GM18907 (cell line): ENCODE measurements at regions not wholly inside any gene's neighbourhood (a gene's known extent, or its start where the extent isn't known, plus 50 kb on each side); places are given as distances from the start of the nearest gene placed in this dataset.

Experiments used
- ATAC-seq: cut with Tn5 transposase; IDR thresholded peaks from one replicate; pipeline ENCODE4 v1.9.1; 2021; ENCODE audit warnings: mild to moderate bottlenecking, moderate library complexity; ENCODE audit not compliant: unreplicated experiment

DNA sequence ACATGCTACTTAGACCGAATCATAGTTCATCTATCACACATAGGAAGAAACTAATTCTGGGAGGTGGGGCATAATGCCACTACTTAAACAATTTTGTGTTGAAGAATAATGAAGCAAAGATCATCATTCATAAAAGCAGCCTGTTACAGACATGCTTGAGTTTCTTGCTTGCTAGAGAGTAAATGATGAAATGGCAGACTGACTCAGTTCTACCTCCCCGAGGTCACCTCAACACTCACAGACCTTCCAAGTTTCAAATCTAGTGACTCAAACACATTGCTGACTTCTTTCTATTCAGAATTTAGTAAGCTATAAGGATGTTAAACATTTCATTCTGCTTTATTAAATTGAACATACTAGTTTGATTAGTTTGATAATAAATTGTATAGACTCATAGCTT is 636.5 kb upstream of the FRG1 start:
- no peak for ATAC-seq

DNA sequence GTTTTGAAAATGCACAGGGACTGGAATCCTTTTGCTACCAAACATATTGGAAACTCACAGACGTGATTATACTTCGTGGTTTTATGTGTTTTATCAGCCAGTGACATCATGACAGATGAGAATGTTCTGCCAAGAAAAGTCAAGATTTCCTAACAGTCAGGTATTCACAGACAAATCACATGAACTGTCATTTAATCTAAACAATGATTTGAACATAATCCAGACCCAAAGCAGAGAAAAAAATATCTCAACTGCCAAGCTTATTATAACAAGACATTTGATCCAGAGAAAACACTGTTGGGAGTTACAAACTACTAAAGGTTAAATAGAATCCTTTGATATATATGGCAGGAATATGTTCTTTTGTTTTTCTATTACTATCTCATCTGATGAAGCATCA is 635.9 kb upstream of the FRG1 start:
- no peak for ATAC-seq

DNA sequence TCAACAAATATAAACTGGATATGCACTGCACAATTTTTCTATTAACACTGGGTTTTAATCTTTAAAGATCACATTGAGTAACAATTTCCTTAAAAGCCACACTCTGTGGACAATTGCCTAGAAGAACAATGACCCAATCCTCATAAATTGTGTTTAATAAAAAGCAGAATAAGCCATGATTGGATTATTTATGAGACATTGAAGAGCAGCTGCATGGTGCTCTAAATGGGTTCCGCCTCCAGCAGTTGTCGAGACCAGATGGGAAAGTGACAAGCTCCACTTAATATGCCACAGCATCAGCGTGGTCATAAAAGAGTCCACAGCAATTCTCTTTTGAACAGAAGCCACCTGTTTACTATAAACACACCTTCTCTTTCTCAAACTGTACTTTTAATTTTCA is 635.2 kb upstream of the FRG1 start:
- ATAC-seq = no peak

DNA sequence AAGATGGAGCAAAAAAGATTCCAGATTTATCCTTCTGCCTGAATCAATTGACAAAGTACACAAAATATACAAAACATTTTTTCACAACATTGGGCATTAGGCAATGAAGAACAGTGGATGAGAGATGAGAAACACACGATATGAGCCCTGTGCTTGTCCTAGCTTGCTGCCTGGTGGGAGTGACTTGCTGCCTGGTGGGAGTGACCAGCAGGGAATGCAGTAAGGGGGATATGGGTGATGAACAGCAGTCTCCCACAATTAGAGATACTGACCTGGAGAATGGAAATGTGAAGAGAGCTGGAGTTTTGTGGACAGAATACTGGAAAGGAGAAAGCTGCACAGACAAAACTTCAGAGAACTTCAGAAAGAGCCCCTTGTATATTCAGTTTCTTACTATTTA is 629.4 kb upstream of the FRG1 start:
- no peak for ATAC-seq

DNA sequence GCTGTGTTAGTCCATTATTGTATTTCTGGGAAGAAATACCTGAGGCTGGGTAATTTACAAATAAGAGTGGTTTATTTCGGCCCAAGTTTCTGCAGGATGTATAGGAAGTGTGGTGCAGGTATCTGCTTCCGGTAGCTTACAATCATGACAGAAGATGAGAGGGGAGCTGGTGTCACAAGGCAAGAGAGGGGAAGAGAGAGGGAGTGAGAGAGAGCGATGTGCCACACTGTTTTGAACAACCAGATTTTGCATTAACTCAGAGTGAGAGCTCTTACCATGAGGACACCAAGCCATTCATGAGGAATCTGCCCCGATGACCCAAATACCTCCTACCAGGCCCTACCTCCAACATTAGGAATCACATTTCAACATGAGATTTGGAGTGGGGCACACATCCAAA is 627.6 kb upstream of the FRG1 start:
- no peak for ATAC-seq

DNA sequence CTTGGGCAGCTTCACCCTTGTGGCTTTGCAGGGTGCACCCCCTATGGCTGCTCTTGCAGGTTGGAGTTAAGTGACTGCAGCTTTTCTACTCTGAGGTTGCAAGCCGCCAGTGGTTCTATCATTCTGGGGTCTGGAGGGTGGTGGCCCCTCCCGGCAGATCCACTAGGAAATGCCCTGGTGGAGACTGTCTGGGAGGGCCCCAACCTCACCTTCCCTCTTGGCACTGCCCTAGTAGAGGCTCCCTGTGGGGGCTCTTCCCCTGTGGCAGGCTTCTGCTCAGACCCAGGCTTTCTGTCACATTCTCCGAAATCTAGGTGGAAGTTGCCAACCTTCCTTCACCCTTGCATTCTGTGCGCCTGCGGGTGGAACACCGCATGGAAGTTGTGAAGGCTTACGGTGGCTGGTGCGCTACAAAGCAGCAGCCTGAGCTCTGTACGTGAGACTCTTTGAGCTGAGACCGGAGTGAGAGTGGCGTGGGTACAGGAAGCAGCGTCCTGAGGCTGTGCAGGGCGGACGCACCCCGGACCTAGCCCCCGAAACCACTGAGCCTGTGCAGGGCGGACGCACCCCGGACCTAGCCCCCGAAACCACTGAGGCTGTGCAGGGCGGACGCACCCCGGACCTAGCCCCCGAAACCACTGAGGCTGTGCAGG is 626.7 kb upstream of the FRG1 start:
- ATAC-seq = no peak

DNA sequence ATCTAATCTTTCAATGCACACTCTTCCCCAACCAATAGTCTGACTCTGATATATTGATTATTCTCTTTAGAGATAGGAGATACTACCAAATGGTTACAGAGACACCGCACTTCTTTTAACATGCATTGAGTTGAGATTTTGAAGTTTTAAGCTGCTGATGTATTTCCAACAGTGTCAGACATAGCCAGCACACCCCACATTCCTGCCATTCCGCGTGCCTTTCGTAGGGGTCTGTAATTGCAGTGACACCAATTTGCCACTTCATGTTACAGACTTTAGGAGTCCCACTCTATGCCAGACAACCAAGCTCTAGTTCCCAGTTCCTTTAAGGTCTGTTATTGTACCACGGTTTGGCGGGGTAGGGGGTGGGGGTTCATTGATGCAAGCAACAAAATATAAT is 618.2 kb upstream of the FRG1 start:
- ATAC-seq = no peak

DNA sequence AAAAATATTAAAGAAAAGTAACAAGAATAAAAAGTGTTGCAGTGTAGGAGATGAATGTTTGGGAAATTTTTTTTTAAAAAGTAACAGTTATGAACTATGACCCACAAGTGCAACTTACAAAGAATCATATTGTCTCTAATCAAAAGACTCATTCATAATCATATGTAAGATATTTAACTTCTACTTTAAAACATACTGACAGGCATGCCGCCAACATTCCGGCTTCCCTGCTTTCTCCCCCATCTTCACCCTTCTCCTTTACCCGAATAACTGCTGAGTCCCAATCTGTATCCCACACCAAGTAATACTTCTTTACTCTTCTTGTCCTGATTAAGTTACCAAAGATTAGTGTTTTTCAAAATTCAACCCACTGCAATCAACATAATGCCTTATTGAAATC is 598.8 kb upstream of the FRG1 start:
- ATAC-seq = no peak

DNA sequence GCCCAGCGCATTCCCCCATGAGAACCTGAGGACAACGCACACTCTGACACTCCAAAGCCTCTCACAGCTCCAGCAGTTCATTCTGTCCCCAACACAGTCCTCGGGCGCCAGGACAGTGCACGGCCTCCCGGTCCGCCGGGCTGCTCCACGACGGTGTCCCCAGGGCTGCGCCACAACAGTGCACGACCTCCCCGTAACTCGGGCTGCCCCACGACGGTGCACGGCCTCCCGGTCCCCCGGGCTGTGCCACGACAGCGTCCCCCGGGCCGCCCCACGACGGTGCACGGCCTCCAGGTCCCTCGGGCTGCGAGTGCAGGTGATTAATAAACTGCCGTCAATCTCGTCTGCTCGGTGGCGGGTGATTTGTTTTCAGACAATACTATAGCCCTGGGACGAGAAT is 585.1 kb upstream of the FRG1 start:
- no peak for ATAC-seq

DNA sequence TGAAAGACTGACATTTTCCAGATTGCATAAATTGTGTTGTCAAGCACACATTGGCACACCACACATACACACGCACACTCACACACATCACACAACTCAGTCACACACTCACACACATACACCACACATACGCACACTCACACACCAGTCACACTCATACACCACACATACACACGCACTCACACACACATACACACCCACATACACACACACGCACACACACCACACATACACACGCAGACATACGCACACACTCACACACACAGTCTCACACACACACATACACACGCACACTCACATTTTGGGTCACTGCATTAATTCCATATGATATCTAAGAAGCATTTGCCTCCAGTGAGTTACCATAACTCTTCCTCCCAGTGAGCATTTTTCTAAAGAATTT is 578.3 kb upstream of the FRG1 start:
- ATAC-seq = no peak

DNA sequence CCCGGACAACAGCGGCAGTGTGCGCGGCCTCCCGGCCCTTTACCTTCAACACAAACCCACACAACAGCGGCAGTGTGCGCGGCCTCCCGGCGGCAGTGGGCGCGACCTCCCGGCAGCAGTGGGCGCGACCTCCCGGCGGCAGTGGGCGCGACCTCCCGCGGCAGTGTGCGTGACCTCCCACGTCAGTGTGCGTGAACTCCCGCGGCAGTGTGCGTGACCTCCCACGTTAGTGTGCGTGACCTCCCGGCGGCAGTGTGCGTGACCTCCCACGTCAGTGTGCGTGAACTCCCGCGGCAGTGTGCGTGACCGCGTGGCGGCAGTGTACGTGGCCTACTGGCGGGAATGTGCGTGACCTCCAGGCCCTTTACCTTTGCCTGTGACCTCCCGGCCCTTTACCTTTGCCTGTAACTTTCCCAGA is 576.6 kb upstream of the FRG1 start:
- ATAC-seq = no peak

DNA sequence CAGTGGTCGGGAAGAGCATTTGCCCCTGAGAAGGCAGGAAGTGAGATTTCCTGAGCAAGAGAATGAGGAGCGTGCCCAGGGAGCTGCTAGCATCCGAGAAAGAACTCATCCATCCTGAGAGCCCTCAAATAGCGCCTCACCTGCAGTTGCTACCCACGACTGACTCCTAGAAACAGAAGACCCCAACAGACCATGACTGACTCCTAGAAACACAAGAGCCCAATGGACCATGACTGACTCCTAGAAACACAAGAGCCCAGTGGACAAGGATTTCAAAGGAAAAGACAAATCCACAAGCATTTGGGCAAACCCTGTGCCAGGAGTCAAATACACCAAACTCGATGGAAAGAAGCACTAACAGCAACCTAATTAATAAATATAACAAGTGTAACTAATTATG is 575.2 kb upstream of the FRG1 start:
- no peak for ATAC-seq

DNA sequence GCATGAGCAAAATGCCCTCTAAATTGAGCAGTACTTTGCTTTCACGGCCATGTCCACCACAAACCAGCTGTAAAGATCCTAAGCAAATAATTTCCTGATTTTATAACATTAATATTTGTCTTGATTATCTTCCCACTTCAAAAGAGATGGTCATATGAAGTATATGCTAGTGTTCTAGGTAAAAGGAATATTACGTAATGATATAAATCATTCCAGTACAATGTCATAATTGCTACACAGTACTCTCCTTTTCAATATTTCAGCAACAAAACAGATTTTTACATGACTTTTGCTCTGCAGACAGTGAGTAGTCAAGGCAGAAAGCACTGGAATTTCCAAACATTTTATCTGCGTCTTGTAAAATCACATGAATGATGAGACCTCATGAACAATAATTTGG is 572.8 kb upstream of the FRG1 start:
- no peak for ATAC-seq

DNA sequence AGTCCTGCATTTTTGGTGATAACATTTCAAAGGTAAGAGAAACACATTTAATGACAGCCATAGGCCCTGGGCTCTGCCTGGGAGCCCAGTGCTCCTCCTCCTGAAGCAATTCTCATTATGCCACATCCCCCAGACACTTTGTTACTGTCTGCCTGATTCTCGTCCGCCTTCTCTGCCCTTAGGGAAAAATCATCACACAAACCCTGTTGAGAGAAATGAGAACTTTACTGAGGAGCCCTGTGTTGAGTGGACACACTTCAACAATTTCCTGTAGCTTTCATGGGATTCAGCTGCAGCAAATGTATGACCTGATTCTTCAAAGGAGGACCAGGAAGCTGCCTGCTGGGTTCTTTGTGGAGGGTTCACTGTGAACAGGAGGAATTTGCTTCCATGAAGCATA is 566.5 kb upstream of the FRG1 start:
- ATAC-seq = no peak

DNA sequence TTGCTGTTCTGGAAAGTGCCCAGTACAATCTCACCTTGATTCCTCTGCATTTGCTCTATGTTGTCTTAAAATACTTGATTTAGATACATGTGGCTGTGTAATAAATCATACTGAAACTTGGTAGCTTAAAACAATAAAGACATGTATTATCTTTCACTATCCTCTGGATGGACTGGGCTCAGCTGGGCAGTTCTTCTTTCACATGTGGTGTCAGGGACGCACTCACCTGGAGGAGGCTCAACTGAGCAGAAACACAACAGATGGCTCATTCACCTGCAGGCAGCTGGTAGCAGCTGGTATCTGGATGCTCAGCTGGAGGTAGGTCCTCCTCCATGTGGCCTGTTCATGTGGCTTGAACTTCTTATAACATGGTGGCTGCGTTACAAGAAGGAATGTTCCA is 563.8 kb upstream of the FRG1 start:
- ATAC-seq = no peak

DNA sequence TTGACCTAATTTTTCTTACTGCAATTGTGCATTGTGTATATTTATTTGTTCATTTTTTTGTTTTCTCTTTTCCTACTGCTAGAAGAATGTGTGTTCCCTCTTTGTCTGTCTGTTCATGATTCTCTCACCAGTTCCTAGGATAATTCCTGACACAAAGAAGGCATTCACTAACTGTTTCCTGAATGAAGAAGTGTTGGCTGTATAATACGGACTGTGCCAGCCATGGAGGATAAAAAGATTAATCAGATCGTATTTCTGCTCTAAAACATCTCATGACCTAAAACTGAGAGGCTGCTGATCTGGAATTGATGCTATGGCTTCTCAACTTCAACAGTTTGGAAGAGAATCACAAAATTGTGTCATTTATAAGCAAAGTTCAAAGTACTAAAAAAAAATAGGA is 563.1 kb upstream of the FRG1 start:
- no peak for ATAC-seq

DNA sequence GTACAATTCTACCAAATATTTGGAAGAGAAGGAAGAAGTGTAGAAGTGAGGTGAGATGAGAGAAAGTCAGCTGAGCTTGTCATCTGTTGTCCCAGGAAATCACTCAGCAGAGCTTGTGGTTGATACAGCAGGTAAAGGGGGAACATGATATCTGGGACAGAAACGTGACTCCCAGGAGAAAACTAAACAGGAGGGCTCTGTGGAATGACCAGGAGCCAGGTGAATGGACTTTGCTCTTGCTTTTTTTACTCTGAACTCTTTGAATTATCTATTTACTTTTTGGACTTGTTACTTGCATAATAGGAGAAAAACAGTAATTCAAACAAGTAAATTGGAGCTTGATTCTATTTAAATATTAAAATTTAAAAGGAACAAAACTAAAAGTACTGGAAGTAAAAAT is 555.6 kb upstream of the FRG1 start:
- no peak for ATAC-seq

DNA sequence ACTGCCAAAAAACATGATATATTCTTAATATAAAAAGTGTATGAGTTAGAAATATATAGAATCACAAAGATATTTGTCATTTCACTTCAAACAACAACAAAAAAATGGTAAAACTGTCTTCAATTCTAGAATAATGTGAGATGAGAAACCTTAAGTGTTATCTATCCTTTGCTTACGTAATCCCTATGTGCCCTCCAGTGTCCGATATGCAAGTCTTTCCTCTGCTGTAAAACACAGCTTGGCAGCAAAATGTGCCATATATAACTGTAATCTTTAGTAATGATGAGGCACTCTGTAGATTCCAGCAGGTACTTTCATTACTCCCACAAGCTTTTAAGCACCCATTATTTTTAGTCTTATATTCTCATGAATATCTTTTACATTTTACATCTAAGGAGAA is 555.1 kb upstream of the FRG1 start:
- no peak for ATAC-seq

DNA sequence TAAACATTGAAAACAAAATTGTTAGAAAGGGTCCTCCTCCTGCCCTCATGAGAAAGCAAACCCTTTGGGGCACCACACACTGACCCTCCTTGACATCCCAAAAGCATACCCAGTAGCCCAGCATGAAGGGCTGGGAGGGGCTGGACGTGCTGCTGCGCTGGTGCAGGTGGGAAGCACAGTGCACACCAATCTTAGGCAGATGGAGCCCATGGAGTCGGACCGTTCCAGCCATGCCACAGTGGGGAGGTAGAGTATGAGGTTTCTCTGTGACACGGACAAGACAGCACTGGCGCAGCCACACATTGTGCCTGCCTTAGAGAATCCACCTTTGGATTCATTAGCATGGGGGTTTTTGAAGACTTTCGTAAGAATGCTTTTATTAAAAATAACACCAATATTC is 544.2 kb upstream of the FRG1 start:
- ATAC-seq = no peak

DNA sequence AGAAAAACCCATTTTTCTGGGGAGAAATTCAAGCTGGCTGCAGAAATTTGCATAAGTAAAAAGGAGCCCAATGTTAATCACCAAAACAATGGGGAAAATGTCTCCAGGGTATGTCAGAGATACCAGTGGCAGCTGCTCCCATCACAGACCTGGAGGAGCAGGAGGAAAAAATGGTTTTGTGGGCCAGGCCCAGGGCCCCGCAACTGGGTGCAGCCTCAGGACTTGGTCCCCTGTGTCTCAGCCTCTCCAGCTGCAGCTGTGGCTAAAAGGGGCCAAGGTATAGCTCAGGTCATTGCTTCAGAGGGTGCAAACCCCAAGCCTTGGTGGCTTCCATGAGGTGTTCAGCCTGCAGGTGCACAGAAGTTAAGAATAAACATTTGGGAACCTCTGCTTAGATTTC is 536.4 kb upstream of the FRG1 start:
- ATAC-seq = no peak

DNA sequence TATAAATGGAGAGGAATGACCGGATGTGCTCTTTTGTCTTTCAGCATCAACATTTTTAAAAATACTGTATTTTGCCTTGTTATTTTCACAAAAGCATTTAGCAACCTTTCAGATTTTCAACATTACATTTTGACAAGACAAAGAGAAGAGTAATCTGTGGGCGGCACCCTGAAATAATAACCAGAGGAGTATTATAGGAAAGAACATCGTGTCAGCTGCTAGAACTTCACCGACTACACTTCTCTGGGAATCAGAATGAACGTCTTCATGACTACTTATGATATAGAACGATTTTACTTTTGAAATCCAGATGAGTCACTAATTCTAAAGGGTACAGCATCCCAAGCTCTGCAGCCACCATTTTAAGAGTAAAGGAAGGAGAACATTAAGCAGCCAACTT is 531.5 kb upstream of the FRG1 start:
- ATAC-seq = no peak

DNA sequence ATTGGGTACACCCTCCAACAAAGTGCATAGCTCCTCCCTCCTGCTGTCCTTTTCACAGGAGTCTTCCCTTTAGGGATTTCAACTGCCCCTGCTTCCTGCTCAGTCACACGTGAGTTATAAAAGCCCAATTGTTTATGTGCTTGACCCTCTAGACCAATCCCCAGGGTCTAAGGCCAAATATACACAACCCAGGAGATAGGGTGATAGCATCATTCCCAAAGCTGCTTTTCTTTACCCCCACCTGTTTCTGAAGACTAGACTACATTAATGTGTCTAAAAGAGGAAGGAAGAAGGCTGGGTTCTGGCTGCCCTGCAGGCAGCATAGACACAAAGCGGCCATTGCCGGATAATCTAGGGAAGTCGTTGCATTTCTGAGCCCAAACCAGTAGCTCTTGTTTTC is 526.7 kb upstream of the FRG1 start:
- ATAC-seq = no peak

DNA sequence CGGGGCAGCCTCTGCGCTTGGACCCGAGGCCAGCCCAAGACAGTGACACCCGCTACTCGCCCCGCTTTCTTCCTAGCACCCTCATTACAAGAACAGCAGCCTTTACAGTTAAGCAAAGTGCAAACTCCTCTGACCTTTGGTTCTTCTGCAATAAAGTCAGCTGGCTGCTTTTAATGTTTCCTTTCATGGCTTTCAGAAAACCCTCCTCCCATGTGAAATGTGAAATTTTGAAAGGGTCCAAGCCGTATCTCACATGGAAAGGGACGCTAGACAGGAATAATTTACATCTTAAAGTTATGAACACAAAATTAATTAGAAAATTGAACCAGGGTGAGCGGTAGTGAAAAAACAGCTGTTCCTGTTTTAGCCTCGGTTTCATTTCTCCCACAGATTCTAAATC is 520.1 kb upstream of the FRG1 start:
- no peak for ATAC-seq

DNA sequence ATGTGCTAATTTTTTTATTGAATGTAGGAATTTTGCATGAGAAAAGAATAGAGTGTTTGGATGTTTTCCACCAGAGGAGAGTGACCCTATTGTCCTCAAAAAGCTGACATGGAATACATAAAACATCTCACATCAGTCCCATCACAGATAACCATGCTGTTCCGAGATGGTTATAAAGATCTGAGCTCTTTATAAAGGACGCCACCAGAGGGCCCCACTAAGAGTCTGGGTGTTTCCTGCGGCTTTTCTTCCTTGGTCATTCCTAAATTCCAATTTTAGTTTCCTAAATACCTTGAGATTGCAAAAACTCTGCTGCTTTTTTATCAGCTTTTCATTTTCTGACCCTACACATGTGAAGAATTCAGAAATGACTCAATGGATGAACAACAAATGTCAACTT is 504.5 kb upstream of the FRG1 start:
- ATAC-seq = no peak
